GM21423 (cell line): ENCODE measurements at regions not wholly inside any gene's neighbourhood (a gene's known extent, or its start where the extent isn't known, plus 50 kb on each side); places are given as distances from the start of the nearest gene placed in this dataset.

Experiments used
- ATAC-seq: cut with Tn5 transposase; IDR thresholded peaks from one replicate; pipeline ENCODE4 v1.9.1; 2021; ENCODE audit warnings: mild to moderate bottlenecking, moderate library complexity; ENCODE audit not compliant: unreplicated experiment

DNA sequence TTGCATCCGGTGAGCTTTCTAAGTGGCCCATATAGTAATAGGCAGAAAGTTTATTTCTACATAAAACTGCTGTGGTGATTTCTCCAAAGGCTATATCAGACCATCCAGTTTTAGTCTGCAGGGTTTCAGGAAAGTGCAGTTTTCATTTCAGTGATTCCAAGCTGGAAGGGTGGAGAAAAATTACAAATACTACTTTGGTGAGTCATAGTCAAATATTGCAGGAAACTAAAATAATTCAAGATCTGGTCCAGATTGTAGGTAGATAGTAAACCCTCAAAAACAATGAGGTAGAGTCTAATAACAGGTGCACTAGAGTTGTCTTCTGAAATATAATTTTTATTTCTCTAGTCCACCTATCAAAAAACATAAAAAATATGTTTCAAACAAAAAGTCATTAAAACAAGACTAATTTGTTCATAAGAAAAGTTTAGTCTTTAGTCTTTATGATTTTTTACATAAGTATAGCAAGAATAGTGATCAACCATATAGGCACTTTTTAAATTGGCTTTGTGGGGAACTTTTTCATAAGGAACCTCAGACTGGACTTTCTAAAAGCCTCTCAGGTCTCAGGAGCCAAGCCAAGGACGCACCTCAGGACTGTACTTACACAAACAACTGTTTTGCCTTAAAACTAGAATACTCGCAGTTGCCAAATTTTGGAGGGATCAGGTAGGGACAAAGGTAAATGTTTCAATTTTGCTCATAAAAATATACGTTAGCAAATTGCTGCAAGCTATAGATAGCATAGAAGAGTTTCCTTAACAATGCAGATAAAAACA, 101.8 kb upstream of the TLR3 start:
- ATAC-seq, result no peak

DNA sequence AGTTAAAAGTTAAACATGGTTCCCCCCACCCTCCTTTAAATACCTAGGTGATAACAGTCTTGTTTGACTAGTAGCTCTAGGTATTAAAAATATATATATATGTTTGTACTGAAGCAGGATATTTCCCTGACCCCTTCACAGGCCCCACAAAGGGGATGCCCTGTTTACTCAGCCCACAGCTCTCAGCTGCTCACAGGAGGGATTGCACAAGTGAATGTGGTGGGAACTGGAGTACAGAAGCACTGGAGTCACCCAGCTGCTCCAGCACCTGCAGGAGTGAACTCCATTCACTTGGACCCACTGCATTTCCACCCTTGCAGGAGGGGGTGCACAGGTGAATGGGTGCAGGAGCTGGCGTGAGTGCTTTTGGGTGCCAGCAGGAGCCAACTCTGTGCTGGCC, 99.3 kb upstream of the TLR3 start:
- no peak for ATAC-seq

GRCh38 chr4:185987961-185988627, 80.9 kb upstream of the TLR3 start:
- no peak for ATAC-seq

- ATAC-seq, result no peak
These were observed 77.2 kb upstream of the TLR3 start for GRCh38 chr4:185991770-185992169.

- ATAC-seq, result no peak
These were observed 76.4 kb upstream of the TLR3 start for GRCh38 chr4:185992585-185992984.

GRCh38 chr4:185993328-185993973, 75.5 kb upstream of the TLR3 start:
- ATAC-seq, result no peak

DNA sequence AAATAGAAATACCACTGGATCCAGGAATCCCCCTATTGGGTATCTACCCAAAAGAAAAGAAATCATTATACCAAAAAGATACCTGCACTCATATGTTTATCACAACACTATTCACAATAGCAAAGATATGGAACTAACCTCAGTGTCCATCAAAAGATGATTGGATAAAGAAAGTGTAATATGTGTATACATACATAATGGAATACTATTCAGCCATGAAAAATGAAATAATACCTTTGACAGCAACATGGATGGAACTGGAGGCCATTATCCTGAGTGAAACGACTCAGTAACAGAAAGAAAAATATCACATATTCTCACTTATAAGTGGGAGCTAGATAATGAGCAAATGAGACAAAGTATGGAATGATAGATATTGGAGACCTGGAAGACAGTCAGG, 74.2 kb upstream of the TLR3 start:
- ATAC-seq, result no peak

DNA sequence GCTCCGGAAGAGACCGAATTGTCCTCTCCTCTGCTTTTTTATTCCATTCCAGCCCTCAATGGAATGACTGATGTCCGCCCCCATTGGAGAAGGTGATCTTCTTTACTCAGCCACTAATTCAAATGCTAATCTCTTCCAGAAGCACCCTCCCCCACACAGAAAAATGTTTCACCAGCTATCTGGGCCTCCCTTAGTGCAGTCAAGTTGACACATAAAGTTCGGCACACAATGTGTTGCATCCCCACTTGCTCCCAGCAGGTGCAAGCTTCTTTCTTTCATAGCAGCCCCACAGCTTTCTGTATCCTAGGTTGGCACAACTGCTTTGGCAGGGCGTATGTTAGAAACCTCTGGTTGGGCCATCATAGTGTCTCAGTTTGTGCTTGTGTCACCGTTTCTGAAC, 73.3 kb upstream of the TLR3 start:
- ATAC-seq, result no peak

DNA sequence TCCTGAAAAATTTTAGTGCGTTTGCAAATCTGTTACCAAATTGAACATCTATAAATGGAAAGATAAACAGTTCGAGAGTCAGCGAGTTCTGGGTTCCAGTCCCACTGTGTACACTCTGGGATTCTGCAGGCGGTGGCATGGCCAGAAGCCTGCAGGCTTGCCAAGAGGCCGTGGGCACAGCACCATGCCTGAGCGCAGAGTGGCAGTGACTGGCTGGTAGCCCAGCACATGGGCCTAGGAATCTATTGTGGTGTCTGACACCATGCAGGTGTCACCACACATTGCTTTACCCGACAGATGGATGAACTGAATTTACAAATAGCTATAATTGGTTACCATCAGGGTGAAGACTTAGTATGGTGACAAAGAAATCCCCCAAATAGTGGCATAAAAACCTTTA, 71.7 kb upstream of the TLR3 start:
- ATAC-seq, result no peak

DNA sequence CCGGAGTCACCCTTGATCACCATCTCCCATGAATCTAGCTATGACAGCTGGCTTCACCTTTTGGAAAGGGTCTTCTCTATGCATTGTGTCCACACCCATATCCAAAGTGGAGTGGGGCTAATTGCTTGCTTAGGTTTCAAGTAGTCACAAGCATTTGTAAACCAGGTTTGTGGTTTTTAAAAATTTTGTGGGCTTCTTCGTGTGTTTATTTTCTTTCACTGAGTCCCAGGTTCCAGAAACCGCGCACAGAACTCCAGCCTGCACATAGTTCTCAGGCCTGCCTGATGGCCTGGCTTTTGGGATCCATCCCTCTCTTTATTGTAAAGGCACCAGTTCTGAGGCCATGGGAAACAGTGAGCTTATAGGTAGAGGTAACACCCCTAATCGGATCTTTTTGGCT, 70.2 kb upstream of the TLR3 start:
- ATAC-seq, result no peak

DNA sequence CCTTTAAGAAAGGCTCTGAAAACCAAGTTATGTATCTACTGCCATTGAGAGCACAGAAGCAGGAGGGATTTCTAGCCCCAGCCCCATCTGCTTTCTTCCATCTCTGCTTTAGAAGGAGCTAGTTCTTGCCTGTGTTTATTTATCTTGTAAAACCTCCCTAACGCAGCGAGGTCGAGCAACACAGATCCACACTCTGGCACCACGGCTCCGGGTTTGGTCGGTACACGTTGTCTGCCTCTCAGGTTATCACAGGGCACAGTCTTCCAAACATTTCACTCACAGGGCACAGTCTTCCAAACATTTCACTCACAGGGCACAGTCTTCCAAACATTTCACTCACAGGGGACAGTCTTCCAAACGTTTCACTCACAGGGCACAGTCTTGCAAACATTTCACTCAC, 69.7 kb upstream of the TLR3 start:
- ATAC-seq, result no peak

GRCh38 chr4:186002853-186003252, 66.1 kb upstream of the TLR3 start:
- no peak for ATAC-seq

- ATAC-seq, result no peak
These were observed 65.2 kb upstream of the TLR3 start for GRCh38 chr4:186003746-186004145.

GRCh38 chr4:186008057-186008456, 60.9 kb upstream of the TLR3 start:
- no peak for ATAC-seq

DNA sequence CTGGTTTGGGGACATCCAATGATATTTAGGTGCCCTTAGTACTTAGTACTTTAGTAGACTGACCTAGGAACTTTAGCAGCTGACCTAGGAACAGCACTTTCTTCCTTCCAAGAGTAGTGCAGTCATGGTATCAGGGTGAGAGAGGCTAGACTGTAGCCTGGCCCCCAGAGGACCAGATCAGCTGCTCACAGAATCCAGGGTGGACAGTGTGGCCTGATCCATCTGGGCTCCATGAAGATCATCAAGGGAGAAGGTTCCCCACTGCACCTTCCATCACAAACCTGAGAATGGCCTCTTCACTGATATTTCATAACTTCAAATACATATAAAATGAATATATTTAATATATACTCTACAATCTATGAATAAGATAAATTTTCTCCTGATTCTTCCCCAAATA, 59.0 kb upstream of the TLR3 start:
- ATAC-seq, result no peak

DNA sequence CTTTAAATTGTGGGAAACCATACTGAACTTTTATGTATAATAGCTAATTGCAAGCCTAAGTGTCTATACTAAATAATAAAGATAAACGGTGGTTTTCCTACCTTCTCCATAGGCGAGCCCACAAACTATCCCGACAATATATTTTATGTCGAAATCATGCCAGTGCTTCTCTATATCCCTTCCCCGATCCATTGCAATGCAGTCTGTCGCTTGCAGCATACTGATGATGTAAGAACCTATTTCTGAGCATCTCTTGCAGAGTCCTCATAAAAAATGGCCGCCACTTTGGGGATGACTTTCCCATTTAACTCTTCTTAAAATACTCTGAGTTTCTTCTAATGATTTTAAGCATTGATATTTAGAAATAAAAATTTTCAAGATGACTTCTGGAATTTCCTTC, 58.1 kb upstream of the TLR3 start:
- ATAC-seq, result no peak

DNA sequence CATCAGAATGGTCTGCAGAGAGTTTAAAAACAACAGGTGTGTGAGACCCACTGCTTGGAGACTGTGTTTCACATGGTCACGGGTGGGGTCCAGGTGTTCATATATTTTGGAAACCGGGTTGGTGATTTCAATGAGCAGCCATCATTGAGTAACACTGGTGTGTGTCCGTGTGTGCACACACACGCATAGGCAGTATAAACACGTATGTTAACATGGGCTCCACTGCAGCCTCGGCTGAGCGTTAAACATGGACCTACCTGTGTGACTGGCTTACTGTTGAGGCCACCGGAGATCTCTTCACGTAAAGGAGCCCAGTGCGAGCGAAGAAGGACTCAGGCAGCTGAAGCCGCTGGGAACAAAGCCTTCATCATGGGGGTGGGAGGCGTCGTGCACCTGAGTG, 56.9 kb upstream of the TLR3 start:
- ATAC-seq, result no peak

- ATAC-seq, result no peak
These were observed 55.4 kb upstream of the TLR3 start for GRCh38 chr4:186013419-186014186.

DNA sequence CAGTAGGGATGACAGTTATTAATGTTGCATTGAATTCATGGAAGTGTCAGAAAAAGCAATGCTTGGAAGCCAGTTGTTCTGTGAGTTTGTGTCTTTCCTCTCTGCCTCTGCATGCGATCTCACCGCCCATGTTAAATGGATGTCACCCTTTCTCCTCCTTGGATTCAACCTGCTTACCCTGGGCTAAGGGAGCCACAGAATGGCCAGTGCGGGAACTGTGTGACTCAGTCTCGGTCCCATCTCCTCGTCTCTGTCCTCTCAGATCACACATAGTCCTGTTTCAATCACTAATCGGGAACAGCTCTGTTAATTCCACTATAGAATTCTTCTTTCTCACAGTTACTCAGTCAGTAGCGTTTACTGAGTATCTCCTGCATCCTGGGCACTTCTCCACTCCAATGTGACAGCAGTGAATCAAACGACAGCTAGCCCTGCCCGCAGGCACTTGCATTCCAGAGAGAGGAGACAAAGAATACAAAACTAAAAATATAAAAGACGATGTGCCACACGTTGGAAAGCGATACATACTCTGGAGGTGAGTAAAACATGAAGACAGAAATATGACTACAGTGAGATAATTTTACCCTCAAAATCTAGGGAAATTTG, 53.6 kb upstream of the TLR3 start:
- no peak for ATAC-seq

GRCh38 chr4:186016796-186017195, 52.2 kb upstream of the TLR3 start:
- ATAC-seq, result no peak

GRCh38 chr4:186017801-186018200, 51.2 kb upstream of the TLR3 start:
- ATAC-seq, result no peak
